CD4-positive, alpha-beta T cell (primary cell): ENCODE measurements at regions not wholly inside any gene's neighbourhood (a gene's known extent, or its start where the extent isn't known, plus 50 kb on each side); places are given as distances from the start of the nearest gene placed in this dataset.

Experiments
- ATAC-seq: fragments of 200-7000 bp; cut with Tn5 transposase; one replicate; pipeline ENCODE4 v1.10.0; 2022; ENCODE audit warnings: mild to moderate bottlenecking; ENCODE audit not compliant: poor library complexity
- CTCF ChIA-PET: fragments of 350-600 bp; sonication (Branson Sonifier 250); formaldehyde crosslinking; loops from one replicate; lab custom pipeline; 2021; ENCODE audit warnings: antibody characterized with exemption, inconsistent platforms; lab: Charles Lee
- POLR2A ChIA-PET: fragments of 350-600 bp; sonication (Branson Sonifier 250); formaldehyde crosslinking; loops from one replicate; lab custom pipeline; 2021; ENCODE audit warnings: antibody characterized with exemption, inconsistent platforms; lab: Charles Lee
- DNase-seq, 14 experiments: peaks; one replicate each; pipeline ENCODE4 v3.0.0-alpha.2; 2013 to 2020; ENCODE audit warnings: mixed read lengths in 2 of 14
- H3K27ac ChIP-seq, 2 donors: one replicate each; pipeline versions ENCODE4 v1.5.1 to v1.7.0; 2013; ENCODE audit warnings: low read length in 2 of 2, low read depth in 1 of 2, mild to moderate bottlenecking in 1 of 2
- H3K27me3 ChIP-seq, 2 experiments: 1 replicate in 1 of 2; 2 replicates in 1 of 2; pipeline versions ENCODE4 v1.6.1 to v1.7.0; 2013; ENCODE audit warnings: low read length in 2 of 2, control low read depth in 1 of 2, mild to moderate bottlenecking in 1 of 2, moderate library complexity in 1 of 2; ENCODE audit not compliant: insufficient read depth in 2 of 2, control insufficient read depth in 1 of 2
- H3K36me3 ChIP-seq: one replicate; pipeline ENCODE4 v1.6.1; 2013; ENCODE audit warnings: low read length, control low read depth; ENCODE audit not compliant: insufficient read depth
- H3K4me1 ChIP-seq: one replicate; pipeline ENCODE4 v1.6.1; 2013; ENCODE audit warnings: low read length, control low read depth; ENCODE audit not compliant: insufficient read depth
- H3K4me3 ChIP-seq: one replicate; pipeline ENCODE4 v1.5.1; 2013; ENCODE audit warnings: mild to moderate bottlenecking, low read length, moderate library complexity
- H3K9me3 ChIP-seq, 2 experiments: 1 replicate in 1 of 2; 2 replicates in 1 of 2; pipeline versions ENCODE4 v1.6.1 to v1.7.0; 2013; ENCODE audit warnings: low read length in 2 of 2, mild to moderate bottlenecking in 2 of 2, control low read depth in 1 of 2, moderate library complexity in 1 of 2; ENCODE audit not compliant: control insufficient read depth in 1 of 2, insufficient read depth in 1 of 2
- H3K27ac Mint-ChIP-seq: one replicate; pipeline ENCODE4 v1.8.0; 2020; ENCODE audit warnings: mixed read lengths
- H3K27me3 Mint-ChIP-seq: one replicate; pipeline ENCODE4 v1.8.0; 2021; ENCODE audit warnings: mixed read lengths
- H3K36me3 Mint-ChIP-seq: one replicate; pipeline ENCODE4 v1.8.0; 2021; ENCODE audit warnings: low read depth, mixed read lengths
- H3K4me1 Mint-ChIP-seq: one replicate; pipeline ENCODE4 v1.8.0; 2021; ENCODE audit warnings: low read depth, mixed read lengths
- H3K4me3 Mint-ChIP-seq: one replicate; pipeline ENCODE4 v1.8.0; 2020; ENCODE audit warnings: mild to moderate bottlenecking, mixed read lengths
- H3K9me3 Mint-ChIP-seq: one replicate; pipeline ENCODE4 v1.8.0; 2020; ENCODE audit warnings: mixed read lengths
- CTCF ChIP-seq: fragments of 200-600 bp; IDR thresholded peaks from one replicate; pipeline ENCODE4 v1.8.0; 2022; ENCODE audit warnings: antibody characterized with exemption, mild to moderate bottlenecking
- intact Hi-C, 2 experiments: fragments of 100-400 bp; cut with DNase I in 1 of 2; cut with micrococcal nuclease in 1 of 2; formaldehyde crosslinking; loops; one replicate each; pipeline versions ENCODE4 v1.15.1 to v1.9.0; 2023 to 2025; cut with DNase I, micrococcal nuclease

- ChIA-PET POLR2A (no interaction called here), CTCF (no interaction called here)
- intact Hi-C loops = no loop called here
- Mint-ChIP-seq H3K9me3 (no peaks in the 10 kb centered on the region), H3K4me1 (no peaks in the 10 kb centered on the region), H3K27me3 (no peaks in the 10 kb centered on the region), H3K27ac (no peak overlapping the region), H3K4me3 (no peak overlapping the region), H3K36me3 (no peaks in the 10 kb centered on the region)
- ATAC-seq (no peak), DNase-seq (no peak)
- Histone ChIP-seq H3K4me1 (no peaks in the 10 kb centered on the region), H3K27ac (no peak overlapping the region), H3K27me3 (no peaks in the 10 kb centered on the region), H3K9me3 (no peaks in the 10 kb centered on the region), H3K36me3 (no peaks in the 10 kb centered on the region), H3K4me3 (no peak overlapping the region)
- no peak for TF ChIP-seq CTCF
These were observed 609.0 kb upstream of the CFAP20DC start for GRCh38 chr3:59658866-59659265.

DNA sequence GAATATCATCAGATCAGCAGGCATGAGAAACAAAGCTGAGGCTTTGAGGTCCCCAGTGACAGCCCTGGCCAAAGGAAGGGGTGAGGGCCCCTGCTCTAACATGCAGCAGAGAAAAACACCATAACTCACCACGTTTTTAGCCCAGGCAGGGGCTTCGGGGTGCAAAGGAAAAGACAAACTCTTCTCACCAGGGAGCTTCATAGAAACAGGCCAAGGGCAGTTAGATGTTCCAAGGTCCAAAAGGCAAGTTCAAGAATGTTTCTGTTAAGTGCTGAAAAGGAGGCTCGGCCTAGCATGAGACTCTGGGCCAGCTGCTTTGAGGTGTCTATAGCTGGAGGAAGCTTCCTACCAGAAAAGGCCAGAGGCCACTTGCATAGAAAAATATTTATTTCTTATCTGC lies 608.4 kb upstream of the CFAP20DC start:
- Mint-ChIP-seq H3K27ac (no peak overlapping the region), H3K4me1 (no peaks in the 10 kb centered on the region), H3K36me3 (no peaks in the 10 kb centered on the region), H3K4me3 (no peak overlapping the region), H3K27me3 (no peaks in the 10 kb centered on the region), H3K9me3 (no peaks in the 10 kb centered on the region)
- no peak for TF ChIP-seq CTCF
- Histone ChIP-seq H3K27me3 (no peaks in the 10 kb centered on the region), H3K9me3 (no peaks in the 10 kb centered on the region), H3K27ac (no peak overlapping the region), H3K4me3 (no peak overlapping the region), H3K36me3 (no peaks in the 10 kb centered on the region), H3K4me1 (no peaks in the 10 kb centered on the region)
- ChIA-PET CTCF (no interaction called here), POLR2A (no interaction called here)
- no peak for ATAC-seq
- DNase-seq = no peak
- intact Hi-C loops = no loop called here

DNA sequence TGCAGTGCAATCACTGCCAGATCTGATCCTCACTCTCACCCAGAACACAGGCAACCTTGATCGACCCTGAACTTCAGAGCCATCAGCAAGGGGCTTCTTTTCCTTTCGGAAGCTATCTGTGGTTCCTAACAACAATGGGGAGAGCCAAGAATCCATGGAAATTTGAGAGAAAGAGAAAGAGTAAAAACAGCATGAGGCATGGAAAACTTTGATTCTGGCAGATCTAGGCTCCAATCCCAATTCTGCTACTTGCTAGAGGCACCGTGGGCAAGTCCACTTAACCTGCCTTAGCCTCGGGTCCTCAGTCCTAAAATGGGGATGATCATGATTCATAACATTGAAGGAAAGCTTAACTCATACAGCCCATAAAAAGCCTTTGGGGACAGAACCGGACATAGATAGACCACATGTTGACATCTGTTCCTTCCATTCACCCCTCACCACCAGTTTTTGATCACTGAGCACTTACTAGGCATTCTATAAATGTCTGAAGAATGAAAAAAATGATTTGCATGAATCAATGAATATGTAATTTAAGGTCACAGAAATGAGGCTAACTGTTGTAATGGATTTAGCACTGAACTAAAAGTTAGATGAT lies 605.7 kb upstream of the CFAP20DC start:
- Mint-ChIP-seq H3K27me3 (no peaks in the 10 kb centered on the region), H3K9me3 (peaks cover 8% of the 10 kb centered on the region), H3K4me3 (no peak overlapping the region), H3K36me3 (no peaks in the 10 kb centered on the region), H3K27ac (no peak overlapping the region), H3K4me1 (no peaks in the 10 kb centered on the region)
- intact Hi-C loops = no loop called here
- no peak overlapping the region for H3K4me3 ChIP-seq
- CTCF ChIA-PET = interaction anchor here (1.2 kb wide), 1 partner anchor 17 kb away, joined by 7 read pairs; no protein-coding TSS in a partner anchor
- no peaks in the 10 kb centered on the region for H3K27me3 ChIP-seq
- no peak overlapping the region for H3K27ac ChIP-seq
- no peak for ATAC-seq
- DNase-seq = no peak
- H3K9me3 ChIP-seq = peaks cover 0 to 7% of the 10 kb centered on the region in 2 experiments
- no peaks in the 10 kb centered on the region for H3K4me1 ChIP-seq
- H3K36me3 ChIP-seq = no peaks in the 10 kb centered on the region
- POLR2A ChIA-PET = no interaction called here
- TF ChIP-seq CTCF = no peak
